ENCODE measurements at regions not wholly inside any gene's neighbourhood (a gene's known extent, or its start where the extent isn't known, plus 50 kb on each side); places are given as distances from the start of the nearest gene placed in this dataset.
"Not testable (repeated sequence)": the region's sequence is repeated elsewhere in the genome, so short reads cannot be mapped to it uniquely, and the experiment has no call there.

DNA sequence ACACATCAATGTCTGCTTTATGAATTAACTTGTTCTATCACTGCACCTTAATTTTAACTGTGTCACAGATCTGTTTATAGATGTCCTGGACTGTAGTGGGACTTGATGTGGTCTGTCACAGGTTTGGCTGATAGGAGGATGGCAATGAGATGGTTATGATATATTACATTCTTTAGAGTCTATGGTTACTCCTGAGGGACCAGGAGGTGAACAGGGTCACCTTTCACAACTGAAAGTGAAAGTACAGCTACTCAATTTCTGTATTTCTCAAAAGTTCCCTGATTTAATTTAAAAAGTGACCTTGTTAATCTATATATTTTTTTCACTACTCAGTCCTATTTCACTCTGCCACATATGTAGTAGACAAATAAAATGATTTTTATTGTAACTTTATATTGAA is 1284.1 kb upstream of the GYPC start:
- DNase-seq, result no peak

DNA sequence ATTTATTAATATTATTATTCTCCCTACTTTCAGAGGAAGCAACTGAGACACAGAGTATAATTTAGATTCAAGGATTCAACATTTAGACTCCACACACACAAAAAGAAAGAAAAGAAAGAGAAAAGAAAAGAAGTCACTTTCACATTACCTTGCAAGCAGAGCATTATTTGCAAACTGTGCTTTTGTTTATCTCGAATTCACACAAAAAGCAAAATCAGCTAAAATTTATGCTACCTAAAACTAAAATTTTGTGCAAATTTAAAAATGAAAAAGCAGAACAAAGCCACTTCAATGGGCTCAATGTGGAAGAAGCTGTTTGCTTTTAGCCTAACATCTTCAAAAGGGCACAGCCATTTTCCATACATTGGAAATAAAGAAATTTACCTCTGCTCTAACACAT is 1282.7 kb upstream of the GYPC start:
- no peak for DNase-seq

DNA sequence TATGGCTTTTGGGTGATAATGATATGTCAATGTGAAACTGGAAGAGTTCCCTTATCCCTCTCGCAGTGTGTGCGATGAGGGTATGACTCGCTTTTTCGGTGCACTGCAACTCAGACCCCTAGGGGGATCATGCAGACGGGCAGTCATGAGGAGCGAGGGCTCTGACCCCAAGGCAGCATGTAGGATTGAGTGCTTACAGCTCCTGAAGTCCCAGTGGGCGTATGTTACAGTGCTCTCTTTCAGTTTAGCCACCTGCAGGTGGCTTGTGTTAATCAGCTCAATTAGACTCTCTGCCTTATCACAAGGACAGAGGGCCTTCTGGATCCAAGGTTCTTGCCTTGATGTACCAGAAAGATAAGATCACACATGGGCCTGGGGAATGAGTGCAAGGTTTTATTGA is 1269.9 kb upstream of the GYPC start:
- no peak for DNase-seq

DNA sequence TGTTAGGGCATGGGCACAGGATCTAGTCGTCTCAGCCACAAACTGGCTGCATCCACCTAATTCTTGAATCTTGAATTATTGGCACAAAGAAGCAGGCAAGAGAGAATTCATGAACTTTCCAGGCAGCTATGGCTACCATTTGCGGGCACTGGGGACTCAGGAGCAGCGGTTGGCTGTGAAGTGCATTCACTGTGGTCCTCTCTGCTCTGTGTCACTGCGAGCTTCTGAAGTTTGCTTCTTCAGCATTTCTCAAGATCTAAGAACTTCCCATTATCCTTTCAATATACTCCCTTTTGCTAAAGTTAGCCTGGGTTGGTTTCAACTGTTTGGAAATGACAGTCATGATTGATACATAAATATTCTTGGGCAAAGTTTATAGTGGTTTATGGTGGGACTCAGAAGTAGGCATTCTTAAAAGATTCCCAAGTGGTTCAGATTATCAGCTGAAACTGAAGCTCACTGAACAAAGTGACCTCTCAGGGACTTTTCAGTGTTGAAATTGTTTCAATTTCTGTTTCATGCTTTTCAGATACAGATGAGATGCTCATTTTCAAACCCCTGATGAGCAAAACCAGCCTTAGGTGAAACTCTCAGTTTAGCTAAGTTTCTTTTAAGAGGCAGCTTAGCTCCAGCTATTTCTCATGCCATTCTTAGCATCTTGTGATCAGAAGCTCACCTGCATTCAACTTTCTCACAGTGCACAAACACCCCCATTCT is 1258.3 kb upstream of the GYPC start:
- no peak for DNase-seq

DNA sequence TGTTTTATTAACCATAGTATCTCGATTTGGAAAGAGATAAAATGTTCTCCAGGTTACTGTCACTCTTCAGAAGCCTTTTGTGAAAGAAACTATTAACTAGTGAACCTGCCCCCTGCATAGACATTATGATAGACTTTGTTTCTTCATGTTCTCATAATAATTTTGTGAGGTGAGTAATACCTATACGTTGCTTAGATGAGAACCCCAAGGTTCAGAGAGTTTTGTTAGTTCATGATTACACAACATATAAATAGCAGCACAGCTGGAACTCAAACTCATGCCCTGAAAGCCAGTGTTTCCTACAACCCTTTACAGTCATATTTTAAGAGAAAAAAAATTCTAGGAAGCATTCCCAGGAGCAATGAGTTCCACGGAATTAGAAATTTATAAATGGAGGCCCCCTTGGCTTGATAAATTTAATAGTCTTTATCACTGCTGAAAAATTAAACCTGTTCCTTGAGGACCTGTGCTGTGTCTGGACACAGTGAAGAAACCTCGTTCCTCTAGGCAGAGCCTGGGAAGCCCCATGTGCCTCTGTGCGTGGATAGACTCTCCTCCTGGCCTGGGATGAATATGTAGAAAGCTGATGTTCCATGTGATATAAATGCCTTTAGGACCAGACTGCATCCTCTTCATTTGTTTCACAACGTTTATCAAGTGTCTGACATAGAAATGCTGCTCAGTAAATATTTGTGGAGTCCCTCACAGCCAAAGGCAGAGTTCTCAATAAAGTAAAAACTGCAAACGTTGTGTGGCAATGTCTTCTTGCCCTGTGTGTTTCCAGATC is 1257.0 kb upstream of the GYPC start:
- DNase-seq, result no peak

DNA sequence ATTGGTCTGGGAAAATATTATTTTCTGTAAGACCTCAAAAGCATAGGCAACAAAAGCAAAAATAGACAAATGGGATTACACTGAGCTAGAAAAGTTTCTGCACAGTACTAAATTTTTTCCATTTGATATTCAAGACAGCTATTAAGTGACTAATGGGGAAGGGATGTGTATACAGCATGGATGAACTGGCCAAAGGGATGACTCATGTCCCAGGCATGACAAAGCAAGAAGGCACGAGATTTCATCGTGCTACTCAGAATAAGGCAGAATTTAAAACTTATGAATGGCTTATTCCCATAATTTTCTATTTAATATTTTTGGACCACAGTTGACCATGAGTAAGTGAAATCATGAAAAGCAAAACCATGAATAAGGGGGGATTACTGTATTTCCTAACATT is 1250.1 kb upstream of the GYPC start:
- peak; percentile 48 for DNase-seq

DNA sequence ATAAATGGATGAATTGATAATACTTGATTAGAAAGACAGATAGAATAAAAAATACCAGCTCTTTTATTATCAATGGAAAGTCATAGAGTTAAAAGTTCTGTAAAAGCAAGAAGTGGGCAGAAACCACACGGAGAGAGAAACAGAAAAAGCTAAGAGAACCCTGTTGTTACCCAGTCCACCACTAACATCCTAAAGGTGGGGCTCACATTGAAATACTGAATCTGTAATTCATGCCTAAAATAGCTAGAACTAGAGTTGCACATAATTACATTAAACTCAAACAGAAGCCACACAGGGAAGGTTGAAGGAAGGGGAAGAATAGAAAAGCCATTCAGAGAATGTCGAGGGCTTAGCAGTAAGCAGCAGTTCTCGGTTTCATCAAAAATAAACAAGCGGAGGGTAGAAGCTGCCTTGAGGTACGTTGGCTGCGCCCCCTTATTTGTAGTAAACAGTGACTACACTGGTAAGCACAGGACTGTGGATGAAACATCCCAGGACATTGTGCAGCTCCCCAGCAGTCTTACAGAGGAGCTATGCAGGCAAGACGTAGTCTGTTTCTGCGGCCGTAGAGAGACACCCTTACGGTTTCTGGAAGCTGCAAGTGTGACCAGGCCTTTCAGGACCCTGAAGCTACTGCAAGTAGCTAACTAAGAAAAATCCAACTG is 1247.0 kb upstream of the GYPC start:
- DNase-seq, result no peak

DNA sequence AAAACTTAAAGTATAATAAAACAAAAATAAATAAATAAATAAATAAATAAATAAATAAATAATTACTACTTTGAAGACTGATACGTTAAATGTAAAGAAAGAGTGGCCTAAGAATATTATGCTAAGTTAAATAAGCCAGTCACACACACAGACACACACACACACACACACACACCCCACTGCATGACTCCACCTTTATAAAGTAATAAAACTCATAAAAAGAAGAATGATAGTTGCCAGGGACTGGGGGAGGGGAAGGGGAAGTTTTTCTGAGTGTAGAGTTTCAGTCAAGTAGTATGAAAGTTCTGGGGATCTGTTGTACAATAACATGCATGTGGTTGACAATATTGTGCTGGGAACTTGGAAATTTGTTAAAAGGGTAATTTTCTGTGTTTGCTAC is 1237.5 kb upstream of the GYPC start:
- no peak for DNase-seq

DNA sequence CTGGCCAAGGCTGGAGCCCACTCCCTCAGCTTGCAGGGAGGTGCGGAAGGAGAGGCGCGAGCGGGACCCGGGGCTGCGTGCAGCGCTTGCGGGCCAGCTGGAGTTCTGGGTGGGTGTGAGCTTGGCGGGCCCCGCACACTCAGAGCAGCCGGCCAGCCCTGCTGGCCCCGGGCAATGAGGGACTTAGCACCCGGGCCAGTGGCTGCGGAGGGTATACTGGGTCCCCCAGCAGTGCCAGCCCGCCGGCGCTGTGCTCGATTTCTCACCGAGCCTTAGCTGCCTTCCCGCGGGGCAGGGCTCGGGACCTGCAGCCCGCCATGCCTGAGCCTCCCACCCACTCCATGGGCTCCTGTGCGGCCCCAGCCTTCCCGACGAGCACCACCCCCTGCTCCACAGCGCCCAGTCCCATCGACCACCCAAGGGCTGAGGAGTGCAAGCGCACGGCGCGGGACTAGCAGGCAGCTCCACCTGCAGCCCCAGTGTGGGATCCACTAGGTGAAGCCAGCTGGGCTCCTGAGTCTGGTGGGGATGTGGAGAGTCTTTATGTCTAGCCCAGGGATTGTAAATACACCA is 1233.7 kb upstream of the GYPC start:
- DNase-seq, result not testable (repeated sequence)

DNA sequence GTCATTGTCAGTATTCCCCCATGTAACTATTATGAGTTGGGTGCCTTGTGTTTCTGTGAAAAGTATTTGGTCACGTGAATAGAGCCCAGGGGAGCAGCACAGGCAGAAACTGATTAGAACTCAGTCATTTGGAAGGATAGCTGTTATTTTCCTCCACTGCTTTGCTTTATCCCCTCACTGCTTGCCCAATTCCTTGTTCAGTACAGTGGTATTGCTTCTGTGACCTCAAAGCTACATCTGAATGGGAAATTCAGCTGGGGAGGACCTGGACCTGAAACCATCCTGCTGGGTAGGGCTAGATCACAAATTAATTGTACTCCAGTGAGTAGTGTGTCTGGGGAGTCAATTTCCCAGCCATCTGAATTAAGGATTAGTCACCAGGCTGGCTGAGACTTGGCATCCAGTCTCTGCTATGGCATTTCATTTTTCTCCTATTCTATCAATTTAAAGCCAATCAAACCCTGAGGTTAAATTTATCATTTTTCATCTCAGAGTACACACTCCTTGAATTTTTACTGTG is 1231.6 kb upstream of the GYPC start:
- no peak for DNase-seq

DNA sequence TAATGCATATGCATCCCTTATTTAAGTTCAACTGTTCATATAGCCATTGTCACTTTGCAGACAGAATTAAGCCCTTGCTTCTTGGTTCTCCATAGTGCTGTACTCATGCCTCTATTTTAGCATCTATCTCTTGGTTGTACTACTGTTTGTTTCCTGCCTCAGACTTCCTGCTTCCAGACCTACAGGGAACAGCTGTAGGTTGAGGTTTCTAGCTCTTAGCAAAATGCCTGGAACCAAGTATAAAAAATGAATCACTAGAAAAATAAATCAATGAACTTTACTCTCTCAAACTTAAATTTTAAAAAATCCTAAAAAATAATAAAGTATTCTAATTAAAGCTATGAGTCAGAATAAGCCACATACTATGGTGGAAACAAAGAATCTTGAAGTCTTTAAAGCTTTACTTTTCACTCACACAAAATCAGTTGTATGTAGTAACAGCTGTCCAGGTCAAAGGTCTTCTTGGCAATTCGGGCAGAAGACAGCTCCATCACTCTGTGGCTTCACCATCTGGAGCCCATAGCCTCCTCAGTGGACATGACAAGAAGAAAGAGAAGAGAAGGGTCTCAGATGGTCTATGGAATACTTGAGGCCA is 1228.1 kb upstream of the GYPC start:
- no peak for DNase-seq

DNA sequence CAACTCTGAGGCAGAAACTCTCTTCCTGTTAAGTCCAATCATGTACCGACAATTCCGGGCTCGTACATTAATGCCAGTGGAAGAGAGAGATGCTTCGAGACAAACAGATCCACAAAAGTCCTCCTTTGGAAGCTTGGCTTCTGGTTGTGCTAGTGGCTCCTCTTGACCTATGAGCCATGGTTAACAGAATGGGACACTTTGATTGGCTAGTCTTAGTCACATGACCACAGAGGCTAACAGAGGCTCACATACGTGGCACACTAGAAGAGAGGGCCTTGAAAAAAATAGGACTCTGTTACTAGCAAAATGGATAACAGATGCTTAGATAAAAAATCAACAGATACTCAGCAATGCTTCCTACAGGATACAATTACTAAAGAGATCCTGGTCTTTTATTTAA is 1211.9 kb upstream of the GYPC start:
- DNase-seq, result no peak

DNA sequence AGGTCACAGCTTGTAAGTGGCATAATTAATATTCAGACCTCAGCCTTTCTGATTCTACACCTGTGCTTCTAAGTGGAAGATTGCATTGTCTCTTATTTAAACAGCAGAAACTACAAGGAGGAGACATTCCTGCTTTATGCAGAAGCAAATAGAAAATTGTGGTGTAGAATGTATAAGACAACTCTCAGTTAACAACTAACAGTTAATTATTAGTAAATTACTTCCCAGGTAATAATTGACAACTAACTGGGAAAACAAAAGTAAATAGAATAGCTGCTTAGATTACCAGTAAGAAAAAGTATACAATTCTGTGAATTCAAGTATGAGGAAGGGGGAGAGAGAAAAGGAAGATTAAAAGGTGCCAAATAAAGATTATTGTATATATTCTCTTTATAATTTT is 1210.5 kb upstream of the GYPC start:
- no peak for DNase-seq

DNA sequence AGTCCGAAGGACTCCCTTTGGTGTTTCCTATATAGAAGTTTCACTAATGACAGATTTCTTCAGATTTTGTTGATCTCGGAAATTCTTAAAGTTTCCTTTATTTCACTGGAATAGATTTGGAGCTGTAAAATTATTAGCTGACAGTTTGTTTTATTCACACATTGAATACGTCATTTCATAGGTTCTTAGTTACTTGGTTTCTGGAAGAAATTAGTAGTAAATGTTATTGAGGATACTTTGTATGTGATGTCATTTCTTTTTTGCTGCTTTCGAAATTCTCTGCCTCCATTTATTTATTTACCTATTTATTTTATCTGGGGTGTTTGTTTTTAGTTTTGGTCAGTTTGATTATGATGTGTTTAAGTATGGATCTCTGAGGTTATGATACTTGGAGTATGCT is 1205.9 kb upstream of the GYPC start:
- DNase-seq, result no peak

DNA sequence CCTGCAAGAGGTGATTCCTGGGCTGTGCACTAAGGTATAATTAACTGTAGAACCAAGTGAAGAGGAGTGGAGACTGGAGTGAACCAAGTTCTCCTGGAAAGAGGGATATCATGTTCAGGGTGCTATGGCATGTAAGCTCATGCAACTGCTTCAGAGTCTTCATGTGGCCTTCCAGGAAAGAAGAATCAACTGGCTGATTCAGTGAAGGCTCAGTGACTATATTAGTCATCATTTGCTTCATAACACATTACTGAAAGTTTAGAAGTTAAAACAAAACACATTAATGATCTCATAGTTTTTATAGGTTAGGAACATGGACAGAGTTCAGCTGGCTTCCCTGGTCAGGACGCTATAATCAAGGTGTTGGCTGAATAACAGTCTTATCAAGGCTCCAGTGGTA is 1200.8 kb upstream of the GYPC start:
- no peak for DNase-seq

DNA sequence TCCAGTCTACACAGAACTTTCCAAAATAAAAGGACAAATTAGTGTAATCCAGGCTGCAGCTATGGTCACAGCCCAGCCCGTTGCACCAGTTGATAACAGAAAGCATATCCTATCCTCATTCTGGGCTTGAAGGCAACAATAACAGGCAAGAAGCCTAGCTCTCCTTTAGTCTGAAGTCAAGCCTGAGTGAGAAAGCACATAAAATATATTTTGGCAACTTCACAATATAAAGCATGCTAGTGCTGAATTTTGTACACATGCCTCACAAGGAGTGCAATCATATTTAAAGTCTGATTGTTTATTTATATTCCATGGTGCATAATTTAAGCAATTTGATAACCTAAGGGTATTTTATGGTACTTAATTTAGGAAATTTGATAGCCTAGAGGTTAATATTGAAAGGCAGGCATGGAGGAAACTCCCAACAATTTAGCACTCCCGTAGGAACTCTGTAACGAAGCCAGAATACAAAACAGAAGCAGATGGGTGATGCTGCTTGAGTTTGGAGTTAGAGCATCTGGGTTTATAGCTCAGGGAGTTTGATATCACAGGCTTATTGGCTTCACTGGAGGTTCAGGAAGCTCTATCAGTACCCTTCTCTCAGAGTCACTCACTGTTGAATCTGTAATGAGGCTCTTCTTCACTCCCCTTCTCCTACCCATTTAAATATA is 1199.1 kb upstream of the GYPC start:
- DNase-seq, result no peak

DNA sequence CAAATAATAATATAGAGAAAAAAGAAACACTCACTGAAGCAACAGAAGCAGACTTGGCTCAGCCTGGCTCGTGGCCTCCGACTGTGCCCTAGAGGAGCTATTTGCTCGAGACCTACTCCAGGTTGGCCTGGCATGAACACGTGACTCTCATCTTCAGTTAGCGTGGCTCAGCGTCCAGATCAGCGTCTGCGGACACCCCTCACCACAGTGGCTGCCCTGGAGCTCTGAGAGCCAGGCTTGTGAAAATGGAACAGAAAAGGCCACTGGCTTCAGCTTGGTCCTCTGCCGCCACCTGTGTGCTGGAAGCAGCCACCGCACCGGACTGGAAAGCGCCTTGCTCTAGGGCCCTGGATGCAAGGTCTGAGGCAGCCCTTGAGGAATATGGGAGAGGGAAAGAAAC is 1184.0 kb upstream of the GYPC start:
- DNase-seq, result no peak

DNA sequence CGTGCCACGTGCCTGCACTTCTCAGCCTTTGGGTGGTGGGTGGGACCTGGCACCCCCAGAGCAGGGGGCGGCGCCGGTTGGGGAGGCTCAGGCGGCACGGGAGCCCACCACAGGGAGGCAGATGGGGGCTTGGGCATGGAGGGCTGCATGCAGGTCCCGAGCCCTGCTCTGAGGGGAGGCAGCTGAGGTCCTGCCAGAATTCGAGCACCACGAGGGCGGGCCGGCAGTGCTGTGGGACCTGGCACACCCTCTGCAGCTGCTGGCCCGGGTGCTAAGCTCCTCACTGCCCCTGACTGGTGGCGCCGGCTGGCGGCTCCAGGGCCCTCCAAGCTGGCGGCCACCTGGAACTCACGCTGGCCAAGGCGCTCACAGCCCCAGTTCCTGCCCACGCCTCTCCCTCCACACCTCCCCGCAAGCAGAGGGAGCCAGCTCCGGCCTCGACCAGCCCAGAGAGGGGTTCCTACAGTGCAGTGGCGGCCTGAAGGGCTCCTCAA is 1176.8 kb upstream of the GYPC start:
- no peak for DNase-seq

DNA sequence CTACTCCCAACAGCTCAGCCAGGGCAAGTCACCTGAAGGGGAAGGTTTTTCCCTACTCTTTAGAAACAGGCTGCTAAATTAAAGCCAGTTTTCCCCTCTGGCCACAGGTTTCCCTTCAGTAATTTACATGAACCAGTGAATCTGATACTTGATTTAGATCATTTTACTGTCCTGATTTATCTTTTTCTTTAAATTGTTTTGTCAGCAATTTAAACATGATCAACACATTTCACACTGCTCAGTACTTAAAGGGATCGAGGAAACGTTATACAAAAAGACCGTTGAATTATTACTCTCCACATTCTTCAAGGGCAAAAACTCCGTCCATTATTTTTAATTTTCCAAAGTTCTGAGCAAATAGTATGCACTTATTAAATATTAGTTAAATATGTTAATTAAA is 1165.7 kb upstream of the GYPC start:
- no peak for DNase-seq

DNA sequence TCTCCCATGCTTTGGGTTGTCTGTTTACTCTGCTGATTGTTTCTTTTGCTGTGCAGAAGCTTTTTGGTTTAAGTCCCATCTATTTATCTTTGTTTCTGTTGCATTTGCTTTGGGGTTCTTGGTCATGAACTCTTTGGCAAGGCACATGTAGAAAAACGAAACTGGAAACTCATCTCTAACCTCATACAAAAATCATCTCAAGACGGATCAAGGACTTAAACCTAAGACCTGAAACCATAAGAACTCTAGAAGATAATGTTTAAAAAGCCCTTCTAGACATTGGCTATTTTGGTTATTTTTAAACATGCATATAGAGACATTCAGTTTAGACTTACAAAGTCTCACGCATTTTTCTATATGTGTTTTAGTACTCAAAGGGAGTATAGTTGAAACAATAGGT is 1164.3 kb upstream of the GYPC start:
- DNase-seq, result no peak

DNA sequence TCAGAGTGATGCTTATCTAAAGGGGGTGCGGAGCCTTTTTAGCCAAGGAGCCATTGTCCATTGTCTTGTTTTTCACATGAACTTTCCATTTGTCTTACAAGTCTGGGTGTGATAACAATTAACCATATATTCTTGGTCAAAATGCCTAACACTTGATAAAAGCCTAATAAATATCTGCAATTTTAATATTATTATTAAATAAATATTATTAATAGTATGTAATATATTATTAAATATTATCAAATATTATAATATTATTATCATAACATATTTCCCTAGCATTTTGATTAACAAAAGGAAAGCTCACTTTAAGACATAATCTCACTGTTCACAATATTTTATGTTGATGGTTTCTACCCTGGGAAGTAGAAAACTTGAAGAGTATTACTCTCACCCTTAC is 1143.6 kb upstream of the GYPC start:
- DNase-seq, result no peak

DNA sequence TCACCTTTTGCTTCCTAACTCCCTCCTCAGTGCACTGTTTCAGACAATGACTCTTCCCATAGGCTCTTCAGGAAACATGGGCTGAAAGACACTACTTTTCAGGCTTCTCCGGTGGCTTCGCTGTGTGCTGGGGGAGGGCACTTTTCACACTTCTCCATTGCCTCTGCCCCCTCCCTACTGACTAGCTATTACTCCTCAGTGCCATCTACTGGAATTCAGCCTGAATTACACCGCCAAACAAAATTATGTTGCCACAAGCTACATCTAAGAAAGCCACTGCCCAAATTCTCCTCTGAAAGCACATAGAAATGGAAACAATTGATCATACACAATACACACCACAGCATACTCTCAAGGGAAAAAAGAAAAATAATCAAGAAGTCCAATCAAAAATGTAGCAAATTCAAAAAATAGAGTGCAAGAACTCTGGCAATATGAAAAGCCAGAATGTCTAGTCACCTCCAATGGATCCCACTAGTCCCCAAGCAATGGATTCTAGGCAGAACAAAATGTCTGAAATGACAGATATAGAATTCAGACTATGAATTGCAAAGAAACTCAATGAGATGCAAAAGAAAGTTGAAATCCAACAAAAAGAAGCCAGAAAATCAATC is 1139.4 kb upstream of the GYPC start:
- DNase-seq, result no peak

Data from NCI-H226 (cell line).